ENCODE measurements at regions not wholly inside any gene's neighbourhood (a gene's known extent, or its start where the extent isn't known, plus 50 kb on each side); places are given as distances from the start of the nearest gene placed in this dataset.

- POLR2A ChIA-PET = no interaction called here
- Histone ChIP-seq H3K9me3 (no peaks in the 10 kb centered on the region), H3K27me3 (replicated peaks; ENCODE audit: control insufficient read depth, insufficient read depth, low read length) (no peaks in the 10 kb centered on the region), H3K4me3 (ENCODE audit: low read depth, low read length) (no peak overlapping the region), H3K4me1 (no peaks in the 10 kb centered on the region), H3K36me3 (ENCODE audit: control insufficient read depth, insufficient read depth, low read length) (no peaks in the 10 kb centered on the region)
- no peak overlapping the region for H3K27ac Mint-ChIP-seq (ENCODE audit: unreplicated experiment)
- H3K4me1 Mint-ChIP-seq (ENCODE audit: low read depth, unreplicated experiment) = no peaks in the 10 kb centered on the region
- no peaks in the 10 kb centered on the region for H3K36me3 Mint-ChIP-seq (ENCODE audit: insufficient read depth, unreplicated experiment)
- CTCF ChIA-PET = no interaction called here
- no peaks in the 10 kb centered on the region for H3K9me3 Mint-ChIP-seq (ENCODE audit: unreplicated experiment)
- DNase-seq = no peak
- intact Hi-C loops (cut with micrococcal nuclease; ENCODE audit: unreplicated experiment) = no loop called here
- H3K4me3 Mint-ChIP-seq (ENCODE audit: unreplicated experiment) = no peak overlapping the region
- BruUV-seq (replicated peaks) = no TSS peak
- peaks cover 7% of the 10 kb centered on the region for H3K27me3 Mint-ChIP-seq (ENCODE audit: insufficient read depth, unreplicated experiment)
- TF ChIP-seq CTCF (IDR thresholded peaks at IDR 0.05; ENCODE audit: insufficient read depth in 1 of 2, low read depth in 1 of 2, low read length in 1 of 2, severe bottlenecking in 1 of 2, unreplicated experiment in 1 of 2) = no peak
Observed at GRCh38 chr4:105074097-105074496, 72.6 kb upstream of the TET2 start.

GRCh38 chr4:105075045-105075444, 71.6 kb upstream of the TET2 start:
- TF ChIP-seq CTCF (IDR thresholded peaks at IDR 0.05; ENCODE audit: insufficient read depth in 1 of 2, low read depth in 1 of 2, low read length in 1 of 2, severe bottlenecking in 1 of 2, unreplicated experiment in 1 of 2) = no peak
- Histone ChIP-seq H3K9me3 (no peaks in the 10 kb centered on the region), H3K27me3 (replicated peaks; ENCODE audit: control insufficient read depth, insufficient read depth, low read length) (no peaks in the 10 kb centered on the region), H3K4me1 (no peaks in the 10 kb centered on the region), H3K4me3 (ENCODE audit: low read depth, low read length) (no peak overlapping the region), H3K36me3 (ENCODE audit: control insufficient read depth, insufficient read depth, low read length) (no peaks in the 10 kb centered on the region)
- ChIA-PET POLR2A (no interaction called here), CTCF (no interaction called here)
- H3K4me1 Mint-ChIP-seq (ENCODE audit: low read depth, unreplicated experiment) = no peaks in the 10 kb centered on the region
- H3K9me3 Mint-ChIP-seq (ENCODE audit: unreplicated experiment) = no peaks in the 10 kb centered on the region
- no peaks in the 10 kb centered on the region for H3K36me3 Mint-ChIP-seq (ENCODE audit: insufficient read depth, unreplicated experiment)
- no peak overlapping the region for H3K27ac Mint-ChIP-seq (ENCODE audit: unreplicated experiment)
- intact Hi-C loops (cut with micrococcal nuclease; ENCODE audit: unreplicated experiment) = no loop called here
- no TSS peak for BruUV-seq (replicated peaks)
- no peak overlapping the region for H3K4me3 Mint-ChIP-seq (ENCODE audit: unreplicated experiment)
- peaks cover 7% of the 10 kb centered on the region for H3K27me3 Mint-ChIP-seq (ENCODE audit: insufficient read depth, unreplicated experiment)
- DNase-seq = no peak

- no peak for DNase-seq
- peaks cover 3% of the 10 kb centered on the region for H3K27me3 Mint-ChIP-seq (ENCODE audit: insufficient read depth, unreplicated experiment)
- H3K4me3 Mint-ChIP-seq (ENCODE audit: unreplicated experiment) = no peak overlapping the region
- Histone ChIP-seq H3K27me3 (replicated peaks; ENCODE audit: control insufficient read depth, insufficient read depth, low read length) (no peaks in the 10 kb centered on the region), H3K4me1 (no peaks in the 10 kb centered on the region), H3K4me3 (ENCODE audit: low read depth, low read length) (no peak overlapping the region), H3K9me3 (no peaks in the 10 kb centered on the region), H3K36me3 (ENCODE audit: control insufficient read depth, insufficient read depth, low read length) (no peaks in the 10 kb centered on the region)
- intact Hi-C loops (cut with micrococcal nuclease; ENCODE audit: unreplicated experiment) = no loop called here
- ChIA-PET CTCF (no interaction called here), POLR2A (no interaction called here)
- no TSS peak for BruUV-seq (replicated peaks)
- TF ChIP-seq CTCF (IDR thresholded peaks at IDR 0.05; ENCODE audit: insufficient read depth in 1 of 2, low read depth in 1 of 2, low read length in 1 of 2, severe bottlenecking in 1 of 2, unreplicated experiment in 1 of 2) = no peak
- H3K4me1 Mint-ChIP-seq (ENCODE audit: low read depth, unreplicated experiment) = no peaks in the 10 kb centered on the region
- peaks cover 10% of the 10 kb centered on the region for H3K9me3 Mint-ChIP-seq (ENCODE audit: unreplicated experiment)
- no peaks in the 10 kb centered on the region for H3K36me3 Mint-ChIP-seq (ENCODE audit: insufficient read depth, unreplicated experiment)
- no peak overlapping the region for H3K27ac Mint-ChIP-seq (ENCODE audit: unreplicated experiment)
Observed at GRCh38 chr4:105088110-105088879, 58.4 kb upstream of the TET2 start.

Data from Caco-2 (cell line).